HL-60 (cell line): ENCODE measurements at regions not wholly inside any gene's neighbourhood (a gene's known extent, or its start where the extent isn't known, plus 50 kb on each side); places are given as distances from the start of the nearest gene placed in this dataset.

ENCODE experiments used
- CTCF ChIP-seq: IDR thresholded peaks from one replicate; pipeline ENCODE4 v1.5.1; 2011; ENCODE audit warnings: low read length, control low read depth, inconsistent platforms; ENCODE audit not compliant: insufficient read depth
- GABPA ChIP-seq: IDR thresholded peaks from 2 replicates; pipeline ENCODE4 v1.6.1; 2012; ENCODE audit warnings: low read depth
- POLR2AphosphoS5 ChIP-seq: IDR thresholded peaks from 2 replicates; pipeline ENCODE4 v1.6.1; 2012; ENCODE audit warnings: low read depth
- SPI1 ChIP-seq: IDR thresholded peaks from 2 replicates; pipeline ENCODE4 v1.6.1; 2012; ENCODE audit warnings: low read depth, mild to moderate bottlenecking, borderline replicate concordance
- TF ChIP-seq, protein P1 (sequence below): IDR thresholded peaks from 2 replicates; pipeline ENCODE4 v1.6.1; 2012; ENCODE audit warnings: low read depth; ENCODE audit not compliant: insufficient replicate concordance

- TF ChIP-seq CTCF (no peak), GABPA (no peak), POLR2AphosphoS5 (no peak), SPI1 (no peak)
- TF ChIP-seq, protein P1, sequence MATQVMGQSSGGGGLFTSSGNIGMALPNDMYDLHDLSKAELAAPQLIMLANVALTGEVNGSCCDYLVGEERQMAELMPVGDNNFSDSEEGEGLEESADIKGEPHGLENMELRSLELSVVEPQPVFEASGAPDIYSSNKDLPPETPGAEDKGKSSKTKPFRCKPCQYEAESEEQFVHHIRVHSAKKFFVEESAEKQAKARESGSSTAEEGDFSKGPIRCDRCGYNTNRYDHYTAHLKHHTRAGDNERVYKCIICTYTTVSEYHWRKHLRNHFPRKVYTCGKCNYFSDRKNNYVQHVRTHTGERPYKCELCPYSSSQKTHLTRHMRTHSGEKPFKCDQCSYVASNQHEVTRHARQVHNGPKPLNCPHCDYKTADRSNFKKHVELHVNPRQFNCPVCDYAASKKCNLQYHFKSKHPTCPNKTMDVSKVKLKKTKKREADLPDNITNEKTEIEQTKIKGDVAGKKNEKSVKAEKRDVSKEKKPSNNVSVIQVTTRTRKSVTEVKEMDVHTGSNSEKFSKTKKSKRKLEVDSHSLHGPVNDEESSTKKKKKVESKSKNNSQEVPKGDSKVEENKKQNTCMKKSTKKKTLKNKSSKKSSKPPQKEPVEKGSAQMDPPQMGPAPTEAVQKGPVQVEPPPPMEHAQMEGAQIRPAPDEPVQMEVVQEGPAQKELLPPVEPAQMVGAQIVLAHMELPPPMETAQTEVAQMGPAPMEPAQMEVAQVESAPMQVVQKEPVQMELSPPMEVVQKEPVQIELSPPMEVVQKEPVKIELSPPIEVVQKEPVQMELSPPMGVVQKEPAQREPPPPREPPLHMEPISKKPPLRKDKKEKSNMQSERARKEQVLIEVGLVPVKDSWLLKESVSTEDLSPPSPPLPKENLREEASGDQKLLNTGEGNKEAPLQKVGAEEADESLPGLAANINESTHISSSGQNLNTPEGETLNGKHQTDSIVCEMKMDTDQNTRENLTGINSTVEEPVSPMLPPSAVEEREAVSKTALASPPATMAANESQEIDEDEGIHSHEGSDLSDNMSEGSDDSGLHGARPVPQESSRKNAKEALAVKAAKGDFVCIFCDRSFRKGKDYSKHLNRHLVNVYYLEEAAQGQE, result no peak
These were observed 168.0 kb downstream of the OTOR start for GRCh38 chr20:16916165-16916564.
